A549 (cell line): ENCODE measurements at regions not wholly inside any gene's neighbourhood (a gene's known extent, or its start where the extent isn't known, plus 50 kb on each side); places are given as distances from the start of the nearest gene placed in this dataset.

Source experiments
- ATAC-seq, 2 experiments: fragments of 200-7000 bp in 1 of 2; fragments of >200 bp in 1 of 2; cut with Nextera tagmentation in 1 of 2; cut with Tn5 transposase in 1 of 2; 3 replicates each; pipeline versions ENCODE4 v1.8.0 to v1.9.1; 2018 to 2020; ENCODE audit warnings: mild to moderate bottlenecking in 1 of 2, moderate library complexity in 1 of 2
- CTCF ChIA-PET: fragments of 300-600 bp; sonication (Branson Sonifier 250); formaldehyde crosslinking; extraction: SDS; loops from one replicate; lab custom pipeline; 2021; ENCODE audit warnings: antibody characterized with exemption, inconsistent platforms; lab: Yijun Ruan, JAX
- POLR2A ChIA-PET: fragments of 350-600 bp; formaldehyde crosslinking; extraction: SDS; loops from one replicate; lab custom pipeline; 2021; ENCODE audit warnings: antibody characterized with exemption, inconsistent platforms; lab: Yijun Ruan, JAX
- DNase-seq, 2 experiments: peaks; one replicate each; pipeline versions ENCODE4 v3.0.0 to v3.0.0-alpha.2; 2011 to 2016; ENCODE audit warnings: low read depth in 1 of 2, low spot score in 1 of 2
- FAIRE-seq: peaks from 2 replicates; lab custom pipeline; 2011; peaks lifted over from hg19 to GRCh38; lab: Jason Lieb, UNC
- H3K27ac ChIP-seq, 2 experiments: fragments of >200 bp; sonication (Bioruptor Twin); formaldehyde crosslinking; 3 replicates each; pipeline ENCODE4 v1.5.1; 2016 to 2017
- H3K4me1 ChIP-seq: fragments of >200 bp; sonication (Bioruptor Twin); formaldehyde crosslinking; 3 replicates; pipeline ENCODE4 v1.6.1; 2016
- H3K4me2 ChIP-seq: fragments of >200 bp; sonication (Bioruptor Twin); formaldehyde crosslinking; 3 replicates; pipeline ENCODE4 v1.6.1; 2016
- H3K4me3 ChIP-seq: fragments of >200 bp; sonication (Bioruptor Twin); formaldehyde crosslinking; 3 replicates; pipeline ENCODE4 v1.5.1; 2016
- H3K9me3 ChIP-seq: fragments of >200 bp; sonication (Bioruptor Twin); formaldehyde crosslinking; 3 replicates; pipeline ENCODE4 v1.6.1; 2016
- CBX8 ChIP-seq: fragments of 200-600 bp; sonication (generic); IDR thresholded peaks from 2 replicates; pipeline ENCODE4 v1.6.1; 2016
- CHD4 ChIP-seq: fragments of 200-600 bp; sonication (generic); IDR thresholded peaks from 2 replicates; pipeline ENCODE4 v1.6.1; 2016; ENCODE audit warnings: antibody characterized with exemption, mild to moderate bottlenecking, borderline replicate concordance
- EHMT2 ChIP-seq: fragments of 200-600 bp; sonication (generic); IDR thresholded peaks from 2 replicates; pipeline ENCODE4 v1.6.1; 2016; ENCODE audit warnings: antibody characterized with exemption, low read depth, mild to moderate bottlenecking, moderate library complexity
- ESRRA ChIP-seq: fragments of 150-350 bp; IDR thresholded peaks from 2 replicates; pipeline ENCODE4 v1.6.1; 2014; ENCODE audit warnings: mild to moderate bottlenecking, low read length, borderline replicate concordance
- FOSL2 ChIP-seq, 2 experiments: fragments of 450-650 bp in 1 of 2; fragments of >200 bp in 1 of 2; sonication (Bioruptor Twin) in 1 of 2; formaldehyde crosslinking; IDR thresholded peaks; 2 replicates each; pipeline versions ENCODE4 v1.5.0 to v1.6.1; 2016 to 2020; ENCODE audit warnings: mild to moderate bottlenecking in 1 of 2, moderate library complexity in 1 of 2
- GATA3 ChIP-seq: IDR thresholded peaks from 2 replicates; pipeline ENCODE4 v1.6.1; 2012; ENCODE audit warnings: borderline replicate concordance
- HMGXB4 ChIP-seq: fragments of 250-450 bp; sonication (Bioruptor Pico); IDR thresholded peaks from 2 replicates; pipeline ENCODE4 v1.5.0; 2021; ENCODE audit warnings: mild to moderate bottlenecking, moderate library complexity, borderline replicate concordance
- HOXA7 ChIP-seq: fragments of 250-450 bp; sonication (Bioruptor Pico); IDR thresholded peaks from 2 replicates; pipeline ENCODE4 v1.5.0; 2020; ENCODE audit warnings: mild to moderate bottlenecking, moderate library complexity
- JUNB ChIP-seq: fragments of >200 bp; sonication (Bioruptor Twin); formaldehyde crosslinking; IDR thresholded peaks from 2 replicates; pipeline ENCODE4 v1.6.1; 2016
- MAFK ChIP-seq: fragments of 450-650 bp; IDR thresholded peaks from 2 replicates; pipeline ENCODE4 v1.6.1; 2014; ENCODE audit not compliant: partially characterized antibody
- REST ChIP-seq: fragments of 200-600 bp; sonication (generic); IDR thresholded peaks from 2 replicates; pipeline ENCODE4 v1.6.1; 2016; ENCODE audit warnings: antibody characterized with exemption, mild to moderate bottlenecking, moderate library complexity
- RFX5 ChIP-seq: fragments of 450-650 bp; IDR thresholded peaks from 2 replicates; pipeline ENCODE4 v1.7.1; 2014; ENCODE audit warnings: antibody characterized with exemption, mild to moderate bottlenecking, moderate library complexity
- ZC3H11A ChIP-seq: fragments of 450-650 bp; IDR thresholded peaks from 2 replicates; pipeline ENCODE4 v1.6.1; 2014; ENCODE audit warnings: antibody characterized with exemption, mild to moderate bottlenecking
- ZFP36 ChIP-seq: fragments of 450-650 bp; IDR thresholded peaks from 2 replicates; pipeline ENCODE4 v1.6.1; 2014; ENCODE audit warnings: borderline replicate concordance; ENCODE audit not compliant: partially characterized antibody
- WGBS: methylation state at CpG from one replicate; pipeline ENCODE4 v1.1.6; 2017; ENCODE audit errors: missing lambda C conversion rate; 5-methylcytosine and 5-hydroxymethylcytosine counted together
- TF ChIP-seq, protein P1 (sequence below): fragments of 150-350 bp; IDR thresholded peaks from 2 replicates; pipeline ENCODE4 v1.6.1; 2014; ENCODE audit warnings: low read depth, mild to moderate bottlenecking, low read length
- TF ChIP-seq, protein P2 (sequence below): IDR thresholded peaks from 2 replicates; pipeline ENCODE4 v1.6.1; 2012
- TF ChIP-seq, protein P3 (sequence below): fragments of >200 bp; sonication (Bioruptor Twin); formaldehyde crosslinking; IDR thresholded peaks from 2 replicates; pipeline ENCODE4 v1.6.1; 2016

DNA sequence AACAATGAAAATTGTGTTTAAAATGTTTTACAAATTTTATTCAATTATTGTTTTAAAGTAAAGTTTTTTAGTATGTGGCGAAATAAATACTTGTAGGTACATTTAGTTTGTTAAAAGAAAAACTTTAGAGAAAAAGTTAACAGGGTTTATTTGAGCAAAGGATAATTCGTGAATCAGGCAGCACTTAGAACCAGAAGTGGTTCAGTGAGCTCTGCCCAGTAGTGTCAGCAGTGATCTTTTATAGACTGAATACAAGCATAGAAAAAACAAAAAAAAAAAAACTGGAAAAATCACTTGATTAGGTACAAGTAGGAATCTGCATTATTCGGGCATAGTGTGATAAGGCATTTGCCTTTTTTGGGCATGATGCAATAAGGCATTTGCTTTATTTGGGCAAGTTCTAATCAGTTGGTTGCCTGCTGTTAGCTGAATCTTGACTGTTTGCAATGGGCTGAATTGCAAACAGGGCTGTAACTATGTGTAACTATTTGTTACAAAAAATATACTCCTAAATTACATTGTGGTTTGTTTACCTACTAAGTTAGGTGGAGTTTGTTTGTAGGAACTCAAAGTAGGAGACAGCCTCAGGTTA is 122.9 kb upstream of the MMS22L start:
- Histone ChIP-seq H3K27ac (no peak overlapping the region), H3K4me2 (no peak overlapping the region), H3K4me3 (no peak overlapping the region), H3K4me1 (no peaks in the 10 kb centered on the region), H3K9me3 (no peaks in the 10 kb centered on the region)
- POLR2A ChIA-PET: no interaction called here
- CTCF ChIA-PET: no interaction called here
- no peak for FAIRE-seq
- 2% methylated on average over 3 of the region's 3 CpGs for WGBS
- no peak for DNase-seq
- TF ChIP-seq CBX8 (no peak), ESRRA (no peak)
- ATAC-seq: no peak

- TF ChIP-seq EHMT2 (no peak), MAFK (peak; percentile 32)
Observed at GRCh38 chr6:97406633-97407032, 123.6 kb upstream of the MMS22L start.

DNA sequence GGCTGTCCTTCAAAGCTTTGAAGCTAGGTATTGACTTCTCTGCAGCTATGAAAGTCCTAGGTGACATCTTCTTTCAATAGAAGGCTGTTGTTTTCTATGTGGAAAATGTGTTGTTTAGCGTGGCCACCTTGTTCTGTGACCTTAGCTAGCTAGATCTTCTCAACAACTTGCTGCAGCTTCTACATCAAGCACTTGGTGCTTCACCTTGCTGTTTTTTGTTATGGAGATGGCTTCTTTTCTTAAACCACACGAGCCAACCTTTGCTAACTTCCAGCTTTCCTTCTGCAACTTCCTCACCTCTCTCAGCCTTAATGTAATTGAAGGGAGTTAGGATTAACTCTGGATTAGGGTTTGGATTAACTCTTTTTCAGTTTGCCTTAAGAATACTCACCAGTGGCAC is 128.6 kb upstream of the MMS22L start:
- WGBS: 0% methylated on average over 2 of the region's 2 CpGs
- Histone ChIP-seq H3K4me2 (no peak overlapping the region), H3K9me3 (no peaks in the 10 kb centered on the region), H3K4me3 (no peak overlapping the region), H3K27ac (no peak overlapping the region), H3K4me1 (no peaks in the 10 kb centered on the region)
- no peak for ATAC-seq
- no peak for FAIRE-seq
- no peak for DNase-seq
- ChIA-PET POLR2A (no interaction called here), CTCF (interaction anchor here (0.6 kb wide), 1 partner anchor 26 kb away, joined by 3 read pairs; no protein-coding TSS in a partner anchor)
- no peak for TF ChIP-seq GATA3
- TF ChIP-seq JUNB: no peak
- TF ChIP-seq ZC3H11A: no peak
- TF ChIP-seq, protein P1, sequence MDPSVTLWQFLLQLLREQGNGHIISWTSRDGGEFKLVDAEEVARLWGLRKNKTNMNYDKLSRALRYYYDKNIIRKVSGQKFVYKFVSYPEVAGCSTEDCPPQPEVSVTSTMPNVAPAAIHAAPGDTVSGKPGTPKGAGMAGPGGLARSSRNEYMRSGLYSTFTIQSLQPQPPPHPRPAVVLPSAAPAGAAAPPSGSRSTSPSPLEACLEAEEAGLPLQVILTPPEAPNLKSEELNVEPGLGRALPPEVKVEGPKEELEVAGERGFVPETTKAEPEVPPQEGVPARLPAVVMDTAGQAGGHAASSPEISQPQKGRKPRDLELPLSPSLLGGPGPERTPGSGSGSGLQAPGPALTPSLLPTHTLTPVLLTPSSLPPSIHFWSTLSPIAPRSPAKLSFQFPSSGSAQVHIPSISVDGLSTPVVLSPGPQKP: no peak
- TF ChIP-seq CHD4: no peak
- TF ChIP-seq, protein P2, sequence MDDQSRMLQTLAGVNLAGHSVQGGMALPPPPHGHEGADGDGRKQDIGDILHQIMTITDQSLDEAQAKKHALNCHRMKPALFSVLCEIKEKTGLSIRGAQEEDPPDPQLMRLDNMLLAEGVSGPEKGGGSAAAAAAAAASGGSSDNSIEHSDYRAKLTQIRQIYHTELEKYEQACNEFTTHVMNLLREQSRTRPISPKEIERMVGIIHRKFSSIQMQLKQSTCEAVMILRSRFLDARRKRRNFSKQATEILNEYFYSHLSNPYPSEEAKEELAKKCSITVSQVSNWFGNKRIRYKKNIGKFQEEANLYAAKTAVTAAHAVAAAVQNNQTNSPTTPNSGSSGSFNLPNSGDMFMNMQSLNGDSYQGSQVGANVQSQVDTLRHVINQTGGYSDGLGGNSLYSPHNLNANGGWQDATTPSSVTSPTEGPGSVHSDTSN: no peak
- no peak for TF ChIP-seq HOXA7 (CRISPR knock-in tag)
- TF ChIP-seq REST: no peak
- TF ChIP-seq ZFP36: no peak
- TF ChIP-seq FOSL2 (IDR thresholded peaks at IDR 0.05): no peak
- TF ChIP-seq FOSL2 (CRISPR knock-in tag; IDR thresholded peaks at IDR 0.05): no peak
- TF ChIP-seq, protein P3, sequence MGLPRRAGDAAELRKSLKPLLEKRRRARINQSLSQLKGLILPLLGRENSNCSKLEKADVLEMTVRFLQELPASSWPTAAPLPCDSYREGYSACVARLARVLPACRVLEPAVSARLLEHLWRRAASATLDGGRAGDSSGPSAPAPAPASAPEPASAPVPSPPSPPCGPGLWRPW: no peak
- TF ChIP-seq RFX5: no peak
- TF ChIP-seq HMGXB4 (CRISPR knock-in tag): no peak

More at GRCh38 chr6:97406633-97407032, 123.6 kb upstream of the MMS22L start:
- Histone ChIP-seq H3K27ac (no peak overlapping the region), H3K9me3 (no peaks in the 10 kb centered on the region), H3K4me2 (no peak overlapping the region), H3K4me3 (no peak overlapping the region), H3K4me1 (no peaks in the 10 kb centered on the region)
- DNase-seq (no peak), FAIRE-seq (no peak), ATAC-seq (no peak)
- POLR2A ChIA-PET: no interaction called here
- WGBS: 0% methylated on average over 1 of the region's 1 CpG
- CTCF ChIA-PET: no interaction called here
